Keratinocyte (primary cell): ENCODE measurements at regions not wholly inside any gene's neighbourhood (a gene's known extent, or its start where the extent isn't known, plus 50 kb on each side); places are given as distances from the start of the nearest gene placed in this dataset.

Source experiments
- DNase-seq: peaks from one replicate; pipeline ENCODE4 v3.0.0-alpha.2; 2011; ENCODE audit warnings: low read depth, missing footprints, low spot score
- FAIRE-seq: peaks from 2 replicates; lab custom pipeline; 2011; peaks lifted over from hg19 to GRCh38; lab: Jason Lieb, UNC
- H2AFZ ChIP-seq: 2 replicates; pipeline ENCODE4 v1.6.0; 2012; ENCODE audit warnings: low read length, control low read depth, inconsistent platforms; ENCODE audit not compliant: control insufficient read depth
- H3K27ac ChIP-seq: 2 replicates; pipeline ENCODE4 v1.5.1; 2011; ENCODE audit warnings: low read length; ENCODE audit not compliant: control insufficient read depth, insufficient read depth
- H3K27me3 ChIP-seq: 3 replicates; pipeline ENCODE4 v1.6.0; 2011; ENCODE audit warnings: low read length; ENCODE audit not compliant: control insufficient read depth, insufficient read depth; ENCODE audit errors: extremely low read depth
- H3K36me3 ChIP-seq, 2 experiments: 2 replicates in 1 of 2; 3 replicates in 1 of 2; pipeline ENCODE4 v1.5.1; 2011; ENCODE audit warnings: low read length in 2 of 2, mild to moderate bottlenecking in 1 of 2; ENCODE audit not compliant: control insufficient read depth in 2 of 2, insufficient read depth in 2 of 2; ENCODE audit errors: extremely low read depth in 1 of 2
- H3K4me1 ChIP-seq: 3 replicates; pipeline ENCODE4 v1.5.1; 2011; ENCODE audit warnings: low read length; ENCODE audit not compliant: control insufficient read depth, insufficient read depth; ENCODE audit errors: extremely low read depth
- H3K4me2 ChIP-seq: 3 replicates; pipeline ENCODE4 v1.6.0; 2011; ENCODE audit warnings: low read depth, low read length; ENCODE audit not compliant: control insufficient read depth, insufficient read depth; ENCODE audit errors: extremely low read depth
- H3K4me3 ChIP-seq, 3 experiments: fragments of 200-600 bp in 1 of 3; sonication (generic) in 1 of 3; 2 replicates in 2 of 3; 3 replicates in 1 of 3; pipeline ENCODE4 v1.5.1; 2011 to 2016; ENCODE audit warnings: low read length in 3 of 3, mild to moderate bottlenecking in 3 of 3, control low read depth in 2 of 3, inconsistent platforms in 1 of 3, low read depth in 1 of 3, mixed read lengths in 1 of 3, mixed run types in 1 of 3, moderate library complexity in 1 of 3; ENCODE audit not compliant: control insufficient read depth in 2 of 3, insufficient read depth in 2 of 3; ENCODE audit errors: extremely low read depth in 1 of 3
- H3K79me2 ChIP-seq: 2 replicates; pipeline ENCODE4 v1.6.0; 2012; ENCODE audit warnings: low read length; ENCODE audit not compliant: control insufficient read depth, insufficient read depth
- H3K9ac ChIP-seq: 3 replicates; pipeline ENCODE4 v1.6.0; 2011; ENCODE audit warnings: low read length; ENCODE audit not compliant: control insufficient read depth, insufficient read depth; ENCODE audit errors: extremely low read depth
- H3K9me1 ChIP-seq: 3 replicates; pipeline ENCODE4 v1.6.0; 2011; ENCODE audit warnings: low read length; ENCODE audit not compliant: control insufficient read depth, insufficient read depth; ENCODE audit errors: extremely low read depth
- H3K9me3 ChIP-seq: 2 replicates; pipeline ENCODE4 v1.5.1; 2012; ENCODE audit warnings: low read depth, low read length; ENCODE audit not compliant: control insufficient read depth
- H4K20me1 ChIP-seq: 3 replicates; pipeline ENCODE4 v1.6.0; 2011; ENCODE audit warnings: low read length; ENCODE audit not compliant: control insufficient read depth, insufficient read depth; ENCODE audit errors: extremely low read depth
- CTCF ChIP-seq, 3 experiments: IDR thresholded peaks in 1 of 3; conservative IDR thresholded peaks in 1 of 3; optimal IDR thresholded peaks in 1 of 3; 2 replicates in 2 of 3; 3 replicates in 1 of 3; pipeline versions ENCODE3 to v1.5.1; 2011; ENCODE audit warnings: low read length in 3 of 3, mild to moderate bottlenecking in 3 of 3, moderate library complexity in 2 of 3, control low read depth in 1 of 3, inconsistent platforms in 1 of 3; ENCODE audit not compliant: insufficient read depth in 2 of 3; ENCODE audit errors: extremely low read depth in 1 of 3
- EZH2 ChIP-seq: IDR thresholded peaks from one replicate; pipeline ENCODE4 v1.6.1; 2012; ENCODE audit warnings: inconsistent platforms, mild to moderate bottlenecking, low read length, moderate library complexity
- dilution Hi-C: fragments of 300-500 bp; cut with MboI; formaldehyde crosslinking; loops from one replicate; pipeline ENCODE4 v1.7.0; 2020; ENCODE audit warnings: low sequenced_read_pairs; ENCODE audit not compliant: extremely low pct_ligation_motif_present

GRCh38 chr1:238199325-238199724, 308.6 kb upstream of the ZP4 start:
- Histone ChIP-seq H3K79me2 (no peaks in the 10 kb centered on the region), H4K20me1 (no peaks in the 10 kb centered on the region), H3K4me3 (no peak overlapping the region), H3K9ac (no peak overlapping the region), H3K27me3 (no peaks in the 10 kb centered on the region), H3K4me1 (no peaks in the 10 kb centered on the region), H3K4me2 (no peak overlapping the region), H3K9me1 (no peaks in the 10 kb centered on the region), H3K36me3 (no peaks in the 10 kb centered on the region), H2AFZ (no peak overlapping the region), H3K9me3 (no peaks in the 10 kb centered on the region), H3K27ac (no peak overlapping the region)
- FAIRE-seq = no peak
- dilution Hi-C loops = no loop called here
- no peak for TF ChIP-seq CTCF (optimal IDR thresholded peaks at IDR 0.05 in 1 of 3, IDR thresholded peaks at IDR 0.05 in 1 of 3, conservative IDR thresholded peaks at IDR 0.05 in 1 of 3; ENCODE audit: extremely low read depth in 1 of 3, insufficient read depth in 2 of 3, low read length in 3 of 3)
- TF ChIP-seq EZH2 = no peak
- DNase-seq = no peak

GRCh38 chr1:238196516-238196915, 305.8 kb upstream of the ZP4 start:
- no peaks in the 10 kb centered on the region for H3K36me3 ChIP-seq
- H3K9ac ChIP-seq = no peak overlapping the region
- no peak for DNase-seq
- no peak overlapping the region for H3K4me3 ChIP-seq
- H3K4me1 ChIP-seq = no peaks in the 10 kb centered on the region
- FAIRE-seq = no peak
- no peaks in the 10 kb centered on the region for H3K27me3 ChIP-seq
- no peaks in the 10 kb centered on the region for H3K79me2 ChIP-seq
- no peak overlapping the region for H3K27ac ChIP-seq
- dilution Hi-C loops = no loop called here
- no peaks in the 10 kb centered on the region for H4K20me1 ChIP-seq
- no peak overlapping the region for H2AFZ ChIP-seq
- no peak for TF ChIP-seq CTCF (optimal IDR thresholded peaks at IDR 0.05 in 1 of 3, IDR thresholded peaks at IDR 0.05 in 1 of 3, conservative IDR thresholded peaks at IDR 0.05 in 1 of 3; ENCODE audit: extremely low read depth in 1 of 3, insufficient read depth in 2 of 3, low read length in 3 of 3)
- no peak for TF ChIP-seq EZH2
- no peak overlapping the region for H3K4me2 ChIP-seq
- no peaks in the 10 kb centered on the region for H3K9me3 ChIP-seq
- no peaks in the 10 kb centered on the region for H3K9me1 ChIP-seq
